Keratinocyte (primary cell): ENCODE measurements at regions not wholly inside any gene's neighbourhood (a gene's known extent, or its start where the extent isn't known, plus 50 kb on each side); places are given as distances from the start of the nearest gene placed in this dataset.

ENCODE experiments used
- CTCF ChIP-seq, 3 experiments: IDR thresholded peaks in 1 of 3; conservative IDR thresholded peaks in 1 of 3; optimal IDR thresholded peaks in 1 of 3; 2 replicates in 2 of 3; 3 replicates in 1 of 3; pipeline versions ENCODE3 to v1.5.1; 2011; ENCODE audit warnings: low read length in 3 of 3, mild to moderate bottlenecking in 3 of 3, moderate library complexity in 2 of 3, control low read depth in 1 of 3, inconsistent platforms in 1 of 3; ENCODE audit not compliant: insufficient read depth in 2 of 3; ENCODE audit errors: extremely low read depth in 1 of 3
- EZH2 ChIP-seq: IDR thresholded peaks from one replicate; pipeline ENCODE4 v1.6.1; 2012; ENCODE audit warnings: inconsistent platforms, mild to moderate bottlenecking, low read length, moderate library complexity

GRCh38 chr3:65028024-65028423 is 340.2 kb upstream of the ADAMTS9 start:
- TF ChIP-seq CTCF (optimal IDR thresholded peaks at IDR 0.05 in 1 of 3, IDR thresholded peaks at IDR 0.05 in 1 of 3, conservative IDR thresholded peaks at IDR 0.05 in 1 of 3; ENCODE audit: extremely low read depth in 1 of 3, insufficient read depth in 2 of 3, low read length in 3 of 3) (no peak), EZH2 (no peak)
